ENCODE measurements at regions not wholly inside any gene's neighbourhood (a gene's known extent, or its start where the extent isn't known, plus 50 kb on each side); places are given as distances from the start of the nearest gene placed in this dataset.

DNA sequence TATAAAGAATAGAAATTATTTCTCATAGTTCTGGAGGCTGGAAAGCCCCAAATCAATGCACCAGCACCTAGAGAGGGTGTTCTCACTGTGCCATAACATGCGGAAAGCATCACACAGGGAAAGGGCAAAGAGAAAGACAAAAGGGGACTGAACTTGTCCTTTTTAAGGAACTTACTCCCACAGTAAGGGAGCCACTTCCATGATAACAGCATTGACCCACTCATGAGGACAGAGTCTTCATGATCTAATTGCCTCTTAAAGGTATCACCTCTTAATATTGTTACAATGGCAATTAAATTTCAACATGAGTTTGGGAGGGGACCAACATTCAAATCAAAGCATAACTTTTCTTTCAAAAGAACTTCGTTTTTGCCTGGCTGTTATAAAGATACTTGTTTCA, 582.2 kb upstream of the ARID1B start:
- Histone ChIP-seq H3K4me3 (no peak overlapping the region), H2AFZ (no peak overlapping the region), H3K27me3 (ENCODE audit: insufficient read depth) (no peaks in the 10 kb centered on the region), H3K9me2 (ENCODE audit: insufficient read depth) (no peaks in the 10 kb centered on the region), H3K36me3 (ENCODE audit: insufficient read depth) (no peaks in the 10 kb centered on the region; the same call in 1 of the 2 replicates), H4K20me1 (replicated peaks; ENCODE audit: insufficient read depth) (no peaks in the 10 kb centered on the region), H3K79me2 (replicated peaks; ENCODE audit: insufficient read depth) (no peaks in the 10 kb centered on the region), H3K27ac (ENCODE audit: low read depth) (no peak overlapping the region), H3F3A (replicated peaks; ENCODE audit: low read depth) (no peaks in the 10 kb centered on the region), H3K4me2 (no peak overlapping the region), H3K4me1 (ENCODE audit: insufficient read depth) (no peaks in the 10 kb centered on the region; the same call in 1 of the 2 replicates)
- ATAC-seq (no peak), DNase-seq (ENCODE audit: low spot score) (no peak)
- H3K27me3 Mint-ChIP-seq (ENCODE audit: insufficient read depth, low read depth, poor library complexity): no peaks in the 10 kb centered on the region
- H3K9me3 Mint-ChIP-seq: no peaks in the 10 kb centered on the region; the same call in 2 of the 3 replicates
- TF ChIP-seq NANOG (IDR thresholded peaks at IDR 0.05; ENCODE audit: borderline replicate concordance): no peak
- TF ChIP-seq, protein P1, sequence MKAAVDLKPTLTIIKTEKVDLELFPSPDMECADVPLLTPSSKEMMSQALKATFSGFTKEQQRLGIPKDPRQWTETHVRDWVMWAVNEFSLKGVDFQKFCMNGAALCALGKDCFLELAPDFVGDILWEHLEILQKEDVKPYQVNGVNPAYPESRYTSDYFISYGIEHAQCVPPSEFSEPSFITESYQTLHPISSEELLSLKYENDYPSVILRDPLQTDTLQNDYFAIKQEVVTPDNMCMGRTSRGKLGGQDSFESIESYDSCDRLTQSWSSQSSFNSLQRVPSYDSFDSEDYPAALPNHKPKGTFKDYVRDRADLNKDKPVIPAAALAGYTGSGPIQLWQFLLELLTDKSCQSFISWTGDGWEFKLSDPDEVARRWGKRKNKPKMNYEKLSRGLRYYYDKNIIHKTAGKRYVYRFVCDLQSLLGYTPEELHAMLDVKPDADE (IDR thresholded peaks at IDR 0.05): no peak
- no peak for TF ChIP-seq CREB1 (CRISPR knock-in tag; IDR thresholded peaks at IDR 0.05; ENCODE audit: low read depth)
- no peak for TF ChIP-seq ZNF331 (CRISPR knock-in tag; IDR thresholded peaks at IDR 0.05; ENCODE audit: low read depth)
- no peak for TF ChIP-seq EZH2 (IDR thresholded peaks at IDR 0.05; ENCODE audit: low read depth, unreplicated experiment)
- no peak for TF ChIP-seq EZH2phosphoT487 (IDR thresholded peaks at IDR 0.05; ENCODE audit: unreplicated experiment)
- no peak for TF ChIP-seq POLR2AphosphoS5 (IDR thresholded peaks at IDR 0.05; ENCODE audit: low read depth)
- TF ChIP-seq, protein P2, sequence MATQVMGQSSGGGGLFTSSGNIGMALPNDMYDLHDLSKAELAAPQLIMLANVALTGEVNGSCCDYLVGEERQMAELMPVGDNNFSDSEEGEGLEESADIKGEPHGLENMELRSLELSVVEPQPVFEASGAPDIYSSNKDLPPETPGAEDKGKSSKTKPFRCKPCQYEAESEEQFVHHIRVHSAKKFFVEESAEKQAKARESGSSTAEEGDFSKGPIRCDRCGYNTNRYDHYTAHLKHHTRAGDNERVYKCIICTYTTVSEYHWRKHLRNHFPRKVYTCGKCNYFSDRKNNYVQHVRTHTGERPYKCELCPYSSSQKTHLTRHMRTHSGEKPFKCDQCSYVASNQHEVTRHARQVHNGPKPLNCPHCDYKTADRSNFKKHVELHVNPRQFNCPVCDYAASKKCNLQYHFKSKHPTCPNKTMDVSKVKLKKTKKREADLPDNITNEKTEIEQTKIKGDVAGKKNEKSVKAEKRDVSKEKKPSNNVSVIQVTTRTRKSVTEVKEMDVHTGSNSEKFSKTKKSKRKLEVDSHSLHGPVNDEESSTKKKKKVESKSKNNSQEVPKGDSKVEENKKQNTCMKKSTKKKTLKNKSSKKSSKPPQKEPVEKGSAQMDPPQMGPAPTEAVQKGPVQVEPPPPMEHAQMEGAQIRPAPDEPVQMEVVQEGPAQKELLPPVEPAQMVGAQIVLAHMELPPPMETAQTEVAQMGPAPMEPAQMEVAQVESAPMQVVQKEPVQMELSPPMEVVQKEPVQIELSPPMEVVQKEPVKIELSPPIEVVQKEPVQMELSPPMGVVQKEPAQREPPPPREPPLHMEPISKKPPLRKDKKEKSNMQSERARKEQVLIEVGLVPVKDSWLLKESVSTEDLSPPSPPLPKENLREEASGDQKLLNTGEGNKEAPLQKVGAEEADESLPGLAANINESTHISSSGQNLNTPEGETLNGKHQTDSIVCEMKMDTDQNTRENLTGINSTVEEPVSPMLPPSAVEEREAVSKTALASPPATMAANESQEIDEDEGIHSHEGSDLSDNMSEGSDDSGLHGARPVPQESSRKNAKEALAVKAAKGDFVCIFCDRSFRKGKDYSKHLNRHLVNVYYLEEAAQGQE (IDR thresholded peaks at IDR 0.05; ENCODE audit: unreplicated experiment): no peak
- no peak for TF ChIP-seq STAT1 (IDR thresholded peaks at IDR 0.05; ENCODE audit: unreplicated experiment)
- TF ChIP-seq, protein P3, sequence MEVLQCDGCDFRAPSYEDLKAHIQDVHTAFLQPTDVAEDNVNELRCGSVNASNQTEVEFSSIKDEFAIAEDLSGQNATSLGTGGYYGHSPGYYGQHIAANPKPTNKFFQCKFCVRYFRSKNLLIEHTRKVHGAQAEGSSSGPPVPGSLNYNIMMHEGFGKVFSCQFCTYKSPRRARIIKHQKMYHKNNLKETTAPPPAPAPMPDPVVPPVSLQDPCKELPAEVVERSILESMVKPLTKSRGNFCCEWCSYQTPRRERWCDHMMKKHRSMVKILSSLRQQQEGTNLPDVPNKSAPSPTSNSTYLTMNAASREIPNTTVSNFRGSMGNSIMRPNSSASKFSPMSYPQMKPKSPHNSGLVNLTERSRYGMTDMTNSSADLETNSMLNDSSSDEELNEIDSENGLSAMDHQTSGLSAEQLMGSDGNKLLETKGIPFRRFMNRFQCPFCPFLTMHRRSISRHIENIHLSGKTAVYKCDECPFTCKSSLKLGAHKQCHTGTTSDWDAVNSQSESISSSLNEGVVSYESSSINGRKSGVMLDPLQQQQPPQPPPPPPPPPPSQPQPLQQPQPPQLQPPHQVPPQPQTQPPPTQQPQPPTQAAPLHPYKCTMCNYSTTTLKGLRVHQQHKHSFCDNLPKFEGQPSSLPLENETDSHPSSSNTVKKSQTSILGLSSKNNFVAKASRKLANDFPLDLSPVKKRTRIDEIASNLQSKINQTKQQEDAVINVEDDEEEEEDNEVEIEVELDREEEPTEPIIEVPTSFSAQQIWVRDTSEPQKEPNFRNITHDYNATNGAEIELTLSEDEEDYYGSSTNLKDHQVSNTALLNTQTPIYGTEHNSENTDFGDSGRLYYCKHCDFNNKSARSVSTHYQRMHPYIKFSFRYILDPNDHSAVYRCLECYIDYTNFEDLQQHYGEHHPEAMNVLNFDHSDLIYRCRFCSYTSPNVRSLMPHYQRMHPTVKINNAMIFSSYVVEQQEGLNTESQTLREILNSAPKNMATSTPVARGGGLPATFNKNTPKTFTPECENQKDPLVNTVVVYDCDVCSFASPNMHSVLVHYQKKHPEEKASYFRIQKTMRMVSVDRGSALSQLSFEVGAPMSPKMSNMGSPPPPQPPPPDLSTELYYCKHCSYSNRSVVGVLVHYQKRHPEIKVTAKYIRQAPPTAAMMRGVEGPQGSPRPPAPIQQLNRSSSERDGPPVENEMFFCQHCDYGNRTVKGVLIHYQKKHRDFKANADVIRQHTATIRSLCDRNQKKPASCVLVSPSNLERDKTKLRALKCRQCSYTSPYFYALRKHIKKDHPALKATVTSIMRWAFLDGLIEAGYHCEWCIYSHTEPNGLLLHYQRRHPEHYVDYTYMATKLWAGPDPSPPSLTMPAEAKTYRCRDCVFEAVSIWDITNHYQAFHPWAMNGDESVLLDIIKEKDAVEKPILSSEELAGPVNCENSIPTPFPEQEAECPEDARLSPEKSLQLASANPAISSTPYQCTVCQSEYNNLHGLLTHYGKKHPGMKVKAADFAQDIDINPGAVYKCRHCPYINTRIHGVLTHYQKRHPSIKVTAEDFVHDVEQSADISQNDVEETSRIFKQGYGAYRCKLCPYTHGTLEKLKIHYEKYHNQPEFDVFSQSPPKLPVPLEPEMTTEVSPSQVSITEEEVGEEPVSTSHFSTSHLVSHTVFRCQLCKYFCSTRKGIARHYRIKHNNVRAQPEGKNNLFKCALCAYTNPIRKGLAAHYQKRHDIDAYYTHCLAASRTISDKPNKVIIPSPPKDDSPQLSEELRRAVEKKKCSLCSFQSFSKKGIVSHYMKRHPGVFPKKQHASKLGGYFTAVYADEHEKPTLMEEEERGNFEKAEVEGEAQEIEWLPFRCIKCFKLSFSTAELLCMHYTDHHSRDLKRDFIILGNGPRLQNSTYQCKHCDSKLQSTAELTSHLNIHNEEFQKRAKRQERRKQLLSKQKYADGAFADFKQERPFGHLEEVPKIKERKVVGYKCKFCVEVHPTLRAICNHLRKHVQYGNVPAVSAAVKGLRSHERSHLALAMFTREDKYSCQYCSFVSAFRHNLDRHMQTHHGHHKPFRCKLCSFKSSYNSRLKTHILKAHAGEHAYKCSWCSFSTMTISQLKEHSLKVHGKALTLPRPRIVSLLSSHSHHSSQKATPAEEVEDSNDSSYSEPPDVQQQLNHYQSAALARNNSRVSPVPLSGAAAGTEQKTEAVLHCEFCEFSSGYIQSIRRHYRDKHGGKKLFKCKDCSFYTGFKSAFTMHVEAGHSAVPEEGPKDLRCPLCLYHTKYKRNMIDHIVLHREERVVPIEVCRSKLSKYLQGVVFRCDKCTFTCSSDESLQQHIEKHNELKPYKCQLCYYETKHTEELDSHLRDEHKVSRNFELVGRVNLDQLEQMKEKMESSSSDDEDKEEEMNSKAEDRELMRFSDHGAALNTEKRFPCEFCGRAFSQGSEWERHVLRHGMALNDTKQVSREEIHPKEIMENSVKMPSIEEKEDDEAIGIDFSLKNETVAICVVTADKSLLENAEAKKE (CRISPR knock-in tag; IDR thresholded peaks at IDR 0.05): no peak
- TF ChIP-seq JUNB (IDR thresholded peaks at IDR 0.05; ENCODE audit: unreplicated experiment): no peak
- TF ChIP-seq, protein P4, sequence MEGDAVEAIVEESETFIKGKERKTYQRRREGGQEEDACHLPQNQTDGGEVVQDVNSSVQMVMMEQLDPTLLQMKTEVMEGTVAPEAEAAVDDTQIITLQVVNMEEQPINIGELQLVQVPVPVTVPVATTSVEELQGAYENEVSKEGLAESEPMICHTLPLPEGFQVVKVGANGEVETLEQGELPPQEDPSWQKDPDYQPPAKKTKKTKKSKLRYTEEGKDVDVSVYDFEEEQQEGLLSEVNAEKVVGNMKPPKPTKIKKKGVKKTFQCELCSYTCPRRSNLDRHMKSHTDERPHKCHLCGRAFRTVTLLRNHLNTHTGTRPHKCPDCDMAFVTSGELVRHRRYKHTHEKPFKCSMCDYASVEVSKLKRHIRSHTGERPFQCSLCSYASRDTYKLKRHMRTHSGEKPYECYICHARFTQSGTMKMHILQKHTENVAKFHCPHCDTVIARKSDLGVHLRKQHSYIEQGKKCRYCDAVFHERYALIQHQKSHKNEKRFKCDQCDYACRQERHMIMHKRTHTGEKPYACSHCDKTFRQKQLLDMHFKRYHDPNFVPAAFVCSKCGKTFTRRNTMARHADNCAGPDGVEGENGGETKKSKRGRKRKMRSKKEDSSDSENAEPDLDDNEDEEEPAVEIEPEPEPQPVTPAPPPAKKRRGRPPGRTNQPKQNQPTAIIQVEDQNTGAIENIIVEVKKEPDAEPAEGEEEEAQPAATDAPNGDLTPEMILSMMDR (conservative IDR thresholded peaks at IDR 0.05; ENCODE audit: low read depth in 2 of 2): no peak
- H3K27ac Mint-ChIP-seq: no peak overlapping the region
- 0 out of 3 replicates have a peak, but pooled peaks cover 2% of the 10 kb centered on the region for H3K4me1 Mint-ChIP-seq
- H3K36me3 Mint-ChIP-seq (ENCODE audit: low read depth): no peaks in the 10 kb centered on the region
- no peak overlapping the region for H3K4me3 Mint-ChIP-seq

Measured in GM23338 (cell line).